Mucosa of descending colon (tissue), 3 donors: ENCODE measurements at regions not wholly inside any gene's neighbourhood (a gene's known extent, or its start where the extent isn't known, plus 50 kb on each side); places are given as distances from the start of the nearest gene placed in this dataset.

ENCODE experiments used
- ATAC-seq: fragments of 200-7000 bp; cut with Tn5 transposase; one replicate; pipeline ENCODE4 v1.9.1; 2020; ENCODE audit warnings: mild to moderate bottlenecking, moderate library complexity
- DNase-seq, 3 donors: peaks; one replicate each; pipeline ENCODE4 v3.0.0-alpha.2; 2020
- H3K36me3 ChIP-seq: fragments of 200-600 bp; one replicate; pipeline ENCODE4 v1.8.0; 2021; ENCODE audit warnings: low read depth, mild to moderate bottlenecking
- H3K4me1 ChIP-seq: fragments of 200-600 bp; one replicate; pipeline ENCODE4 v1.8.0; 2021; ENCODE audit warnings: low read depth, mild to moderate bottlenecking
- H3K4me3 ChIP-seq: fragments of 200-600 bp; one replicate; pipeline ENCODE4 v1.8.0; 2021; ENCODE audit warnings: mild to moderate bottlenecking
- H3K9me3 ChIP-seq: fragments of 200-600 bp; one replicate; pipeline ENCODE4 v1.8.0; 2021; ENCODE audit warnings: mild to moderate bottlenecking
- intact Hi-C, 2 donors: fragments of 100-400 bp; cut with DNase I in 1 of 2; cut with micrococcal nuclease in 1 of 2; formaldehyde crosslinking; loops; one replicate each; pipeline versions ENCODE4 v1.11.0 to v1.11.1; 2022; cut with DNase I, micrococcal nuclease
- TF ChIP-seq, protein P1 (sequence below): fragments of 200-600 bp; IDR thresholded peaks from one replicate; pipeline ENCODE4 v1.8.0; 2022; ENCODE audit warnings: antibody characterized with exemption, mild to moderate bottlenecking
- donor health status: DM: no; HTN: no; CAD: no; lungs with moderate emphysema.
- donor health status: DM: no; HTN: no; CAD: no.
- donor health status: DM: no; HTN: yes; CAD: no.

DNA sequence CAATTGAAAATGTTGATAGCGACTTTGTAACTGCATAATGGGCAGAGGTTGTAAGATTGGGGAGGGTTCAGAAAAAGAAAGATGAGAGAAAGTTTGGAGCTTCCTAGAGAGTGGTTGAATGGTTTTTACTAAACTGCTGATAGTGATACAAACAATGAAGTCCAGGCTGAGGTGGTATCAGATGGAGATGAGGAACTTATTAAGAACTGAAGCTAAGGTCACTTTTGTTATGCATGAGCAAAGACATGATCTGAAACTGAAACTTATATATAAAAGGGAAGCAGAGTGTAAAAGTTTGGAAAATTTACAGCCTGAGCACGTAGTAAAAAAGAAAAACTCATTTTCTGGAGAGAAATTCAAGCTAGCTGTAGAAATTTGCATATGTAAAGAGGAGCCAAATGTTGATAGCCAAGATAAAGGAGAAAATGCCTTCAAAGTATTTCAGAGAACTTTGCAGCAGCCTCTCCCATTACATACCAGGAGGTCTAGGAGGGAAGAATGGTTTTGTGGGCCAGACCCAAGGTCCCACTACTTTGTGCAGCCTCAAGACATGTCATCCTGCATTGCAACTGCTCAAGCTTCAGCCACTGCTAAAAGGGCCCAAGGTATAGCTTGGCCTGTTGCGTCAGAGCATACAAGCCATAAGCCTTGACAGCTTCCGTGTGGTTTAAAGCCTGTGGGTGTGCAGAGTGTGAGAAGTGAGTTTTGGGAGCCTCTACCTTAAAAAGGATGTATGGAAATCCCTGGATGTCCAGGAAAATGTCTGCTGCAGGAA, 843.9 kb downstream of the AMY1C start:
- H3K4me1 ChIP-seq, result no peaks in the 10 kb centered on the region
- no peak overlapping the region for H3K4me3 ChIP-seq
- TF ChIP-seq, protein P1, sequence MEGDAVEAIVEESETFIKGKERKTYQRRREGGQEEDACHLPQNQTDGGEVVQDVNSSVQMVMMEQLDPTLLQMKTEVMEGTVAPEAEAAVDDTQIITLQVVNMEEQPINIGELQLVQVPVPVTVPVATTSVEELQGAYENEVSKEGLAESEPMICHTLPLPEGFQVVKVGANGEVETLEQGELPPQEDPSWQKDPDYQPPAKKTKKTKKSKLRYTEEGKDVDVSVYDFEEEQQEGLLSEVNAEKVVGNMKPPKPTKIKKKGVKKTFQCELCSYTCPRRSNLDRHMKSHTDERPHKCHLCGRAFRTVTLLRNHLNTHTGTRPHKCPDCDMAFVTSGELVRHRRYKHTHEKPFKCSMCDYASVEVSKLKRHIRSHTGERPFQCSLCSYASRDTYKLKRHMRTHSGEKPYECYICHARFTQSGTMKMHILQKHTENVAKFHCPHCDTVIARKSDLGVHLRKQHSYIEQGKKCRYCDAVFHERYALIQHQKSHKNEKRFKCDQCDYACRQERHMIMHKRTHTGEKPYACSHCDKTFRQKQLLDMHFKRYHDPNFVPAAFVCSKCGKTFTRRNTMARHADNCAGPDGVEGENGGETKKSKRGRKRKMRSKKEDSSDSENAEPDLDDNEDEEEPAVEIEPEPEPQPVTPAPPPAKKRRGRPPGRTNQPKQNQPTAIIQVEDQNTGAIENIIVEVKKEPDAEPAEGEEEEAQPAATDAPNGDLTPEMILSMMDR, result no peak
- no peak for DNase-seq
- H3K9me3 ChIP-seq, result no peaks in the 10 kb centered on the region
- no peaks in the 10 kb centered on the region for H3K36me3 ChIP-seq
- intact Hi-C loops, result no loop called here
- ATAC-seq, result no peak

DNA sequence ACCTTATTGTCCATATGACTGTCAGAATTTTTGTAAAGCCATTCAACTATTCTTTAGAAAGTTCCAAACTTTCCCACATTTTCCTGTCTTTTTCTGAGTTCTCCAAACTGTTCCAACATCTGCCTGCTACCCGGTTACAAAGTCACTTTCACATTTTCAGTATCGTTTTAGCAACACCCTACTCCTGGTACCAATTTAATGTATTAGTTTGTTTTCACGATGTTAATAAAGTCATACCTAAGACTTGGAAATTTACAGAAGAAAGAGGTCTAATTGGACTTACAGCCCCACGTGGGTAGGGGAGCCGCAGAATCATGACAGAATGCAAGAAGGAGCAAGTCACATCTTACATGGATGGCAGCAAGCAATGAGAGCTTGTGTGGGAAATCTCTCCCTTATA, 867.8 kb downstream of the AMY1C start:
- no peak for ATAC-seq
- DNase-seq, result no peak
- Histone ChIP-seq H3K36me3 (no peaks in the 10 kb centered on the region), H3K4me1 (no peaks in the 10 kb centered on the region), H3K9me3 (peaks cover 22% of the 10 kb centered on the region), H3K4me3 (no peak overlapping the region)
- intact Hi-C loops, result no loop called here
- TF ChIP-seq, protein P1, result no peak

DNA sequence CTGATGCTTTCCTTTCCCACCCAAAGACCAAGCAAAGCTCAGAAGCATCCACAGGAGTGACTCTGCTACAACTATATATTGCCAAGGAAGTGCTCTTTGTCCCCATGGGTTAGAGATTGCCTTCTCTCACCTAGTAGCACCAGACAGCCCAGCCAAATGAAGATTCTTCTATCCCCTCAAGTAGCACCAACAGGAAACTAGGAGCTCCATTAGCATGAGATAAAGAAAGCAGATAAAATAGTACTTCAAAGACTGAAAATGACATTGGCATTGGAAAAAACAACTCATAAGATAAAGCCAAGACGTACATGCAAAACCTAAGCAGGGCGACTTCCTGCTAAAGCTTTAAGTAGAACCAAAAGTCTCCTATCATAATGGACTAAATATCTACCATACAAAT, 871.5 kb downstream of the AMY1C start:
- TF ChIP-seq, protein P1, result no peak
- ATAC-seq (no peak), DNase-seq (no peak)
- no peaks in the 10 kb centered on the region for H3K4me1 ChIP-seq
- intact Hi-C loops, result no loop called here
- no peak overlapping the region for H3K4me3 ChIP-seq
- H3K36me3 ChIP-seq, result no peaks in the 10 kb centered on the region
- H3K9me3 ChIP-seq, result peaks cover 20% of the 10 kb centered on the region

DNA sequence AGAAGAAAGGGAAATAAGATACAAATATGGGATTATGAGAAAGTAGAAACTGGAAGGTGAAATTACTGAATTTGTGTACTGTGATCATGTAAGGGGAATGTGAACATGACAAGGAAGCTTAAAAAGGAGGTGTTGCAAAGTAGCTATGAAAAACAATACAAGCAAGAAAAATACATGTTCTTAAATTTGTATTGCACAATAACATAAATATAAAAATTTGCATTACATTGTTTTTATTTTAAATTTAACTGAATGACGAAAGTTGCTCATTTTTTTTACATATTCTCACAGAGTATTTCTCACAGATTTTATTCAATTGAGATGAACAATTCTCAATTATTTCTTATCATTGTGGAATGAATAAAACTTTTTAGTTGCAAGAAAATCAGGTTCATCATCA, 874.8 kb downstream of the AMY1C start:
- TF ChIP-seq, protein P1, result no peak
- ATAC-seq (no peak), DNase-seq (no peak)
- intact Hi-C loops, result no loop called here
- H3K9me3 ChIP-seq, result no peaks in the 10 kb centered on the region
- no peaks in the 10 kb centered on the region for H3K4me1 ChIP-seq
- H3K36me3 ChIP-seq, result no peaks in the 10 kb centered on the region
- no peak overlapping the region for H3K4me3 ChIP-seq

DNA sequence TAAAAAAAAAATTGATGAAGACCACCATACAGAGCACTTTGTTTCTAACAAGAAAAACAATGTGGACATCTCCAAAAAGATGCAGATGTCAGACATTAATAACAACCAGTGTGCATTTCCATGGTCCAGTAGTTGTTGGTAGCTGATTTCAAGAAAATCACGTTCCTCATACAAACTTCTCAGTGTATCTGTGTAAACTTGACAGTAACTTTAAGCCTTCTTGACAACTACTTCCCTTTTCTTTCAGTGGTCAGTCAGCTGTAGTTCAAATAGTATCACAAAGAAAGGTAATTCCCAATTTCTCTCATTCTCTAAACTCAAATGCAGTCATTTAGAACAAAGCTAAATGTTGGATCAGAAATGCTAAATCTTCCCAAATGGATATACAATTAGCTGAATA, 879.9 kb downstream of the AMY1C start:
- ATAC-seq (no peak), DNase-seq (no peak)
- Histone ChIP-seq H3K4me1 (no peaks in the 10 kb centered on the region), H3K4me3 (no peak overlapping the region), H3K36me3 (no peaks in the 10 kb centered on the region), H3K9me3 (no peaks in the 10 kb centered on the region)
- TF ChIP-seq, protein P1, result no peak
- intact Hi-C loops, result no loop called here
